ENCODE measurements at regions not wholly inside any gene's neighbourhood (a gene's known extent, or its start where the extent isn't known, plus 50 kb on each side); places are given as distances from the start of the nearest gene placed in this dataset.

GRCh38 chr14:106211334-106211900, 685.0 kb downstream of the TMEM121 start:
- DNase-seq (ENCODE audit: low spot score) = no peak
- TF ChIP-seq CTCF (IDR thresholded peaks at IDR 0.05; ENCODE audit: extremely low read depth, insufficient read depth, missing control alignments) = no peak
- in situ Hi-C loops (cut with MboI; ENCODE audit: low pct_unique_long_range_greater_than_20kb, low sequenced_read_pairs, unreplicated experiment) = no loop called here

- in situ Hi-C loops (cut with MboI; ENCODE audit: low pct_unique_long_range_greater_than_20kb, low sequenced_read_pairs, unreplicated experiment) = no loop called here
- DNase-seq (ENCODE audit: low spot score) = no peak
- TF ChIP-seq CTCF (IDR thresholded peaks at IDR 0.05; ENCODE audit: extremely low read depth, insufficient read depth, missing control alignments) = no peak
Observed at GRCh38 chr14:106215229-106215628, 688.8 kb downstream of the TMEM121 start.

GRCh38 chr14:106216679-106217078, 690.3 kb downstream of the TMEM121 start:
- no peak for DNase-seq (ENCODE audit: low spot score)
- in situ Hi-C loops (cut with MboI; ENCODE audit: low pct_unique_long_range_greater_than_20kb, low sequenced_read_pairs, unreplicated experiment) = no loop called here
- no peak for TF ChIP-seq CTCF (IDR thresholded peaks at IDR 0.05; ENCODE audit: extremely low read depth, insufficient read depth, missing control alignments)

GRCh38 chr14:106218174-106218573, 691.8 kb downstream of the TMEM121 start:
- no peak for TF ChIP-seq CTCF (IDR thresholded peaks at IDR 0.05; ENCODE audit: extremely low read depth, insufficient read depth, missing control alignments)
- in situ Hi-C loops (cut with MboI; ENCODE audit: low pct_unique_long_range_greater_than_20kb, low sequenced_read_pairs, unreplicated experiment) = no loop called here
- no peak for DNase-seq (ENCODE audit: low spot score)

GRCh38 chr14:106222311-106222710, 695.9 kb downstream of the TMEM121 start:
- TF ChIP-seq CTCF (IDR thresholded peaks at IDR 0.05; ENCODE audit: extremely low read depth, insufficient read depth, missing control alignments) = no peak
- in situ Hi-C loops (cut with MboI; ENCODE audit: low pct_unique_long_range_greater_than_20kb, low sequenced_read_pairs, unreplicated experiment) = no loop called here
- no peak for DNase-seq (ENCODE audit: low spot score)

- TF ChIP-seq CTCF (IDR thresholded peaks at IDR 0.05; ENCODE audit: extremely low read depth, insufficient read depth, missing control alignments) = no peak
- no peak for DNase-seq (ENCODE audit: low spot score)
- in situ Hi-C loops (cut with MboI; ENCODE audit: low pct_unique_long_range_greater_than_20kb, low sequenced_read_pairs, unreplicated experiment) = no loop called here
Observed at GRCh38 chr14:106222731-106223130, 696.3 kb downstream of the TMEM121 start.

- DNase-seq (ENCODE audit: low spot score) = no peak
- no peak for TF ChIP-seq CTCF (IDR thresholded peaks at IDR 0.05; ENCODE audit: extremely low read depth, insufficient read depth, missing control alignments)
- in situ Hi-C loops (cut with MboI; ENCODE audit: low pct_unique_long_range_greater_than_20kb, low sequenced_read_pairs, unreplicated experiment) = no loop called here
Observed at GRCh38 chr14:106227793-106228192, 701.4 kb downstream of the TMEM121 start.
